ENCODE measurements at regions not wholly inside any gene's neighbourhood (a gene's known extent, or its start where the extent isn't known, plus 50 kb on each side); places are given as distances from the start of the nearest gene placed in this dataset.

GRCh38 chr7:20466543-20467021 lies 135.9 kb downstream of the ITGB8 start:
- no peak overlapping the region for H3K4me3 ChIP-seq (ENCODE audit: low read length)
- DNase-seq (ENCODE audit: low read depth): no peak
- no peak for TF ChIP-seq CTCF (conservative IDR thresholded peaks at IDR 0.05; ENCODE audit: low read length)

GRCh38 chr7:20470082-20470481 lies 139.4 kb downstream of the ITGB8 start:
- no peak overlapping the region for H3K4me3 ChIP-seq (ENCODE audit: low read length)
- DNase-seq (ENCODE audit: low read depth): no peak
- no peak for TF ChIP-seq CTCF (conservative IDR thresholded peaks at IDR 0.05; ENCODE audit: low read length)

GRCh38 chr7:20470726-20471125 lies 140.0 kb downstream of the ITGB8 start:
- no peak for TF ChIP-seq CTCF (conservative IDR thresholded peaks at IDR 0.05; ENCODE audit: low read length)
- no peak for DNase-seq (ENCODE audit: low read depth)
- H3K4me3 ChIP-seq (ENCODE audit: low read length): no peak overlapping the region

- no peak for DNase-seq (ENCODE audit: low read depth)
- no peak overlapping the region for H3K4me3 ChIP-seq (ENCODE audit: low read length)
- TF ChIP-seq CTCF (conservative IDR thresholded peaks at IDR 0.05; ENCODE audit: low read length): no peak
Measured at GRCh38 chr7:20474249-20474648, 141.2 kb upstream of the ABCB5 start.

- TF ChIP-seq CTCF (conservative IDR thresholded peaks at IDR 0.05; ENCODE audit: low read length): no peak
- no peak for DNase-seq (ENCODE audit: low read depth)
- no peak overlapping the region for H3K4me3 ChIP-seq (ENCODE audit: low read length)
Measured at GRCh38 chr7:20475756-20476155, 139.7 kb upstream of the ABCB5 start.

GRCh38 chr7:20477067-20477466 lies 138.4 kb upstream of the ABCB5 start:
- no peak for DNase-seq (ENCODE audit: low read depth)
- H3K4me3 ChIP-seq (ENCODE audit: low read length): no peak overlapping the region

GRCh38 chr7:20479706-20480105 lies 135.8 kb upstream of the ABCB5 start:
- no peak overlapping the region for H3K4me3 ChIP-seq (ENCODE audit: low read length)
- TF ChIP-seq CTCF (conservative IDR thresholded peaks at IDR 0.05; ENCODE audit: low read length): no peak
- DNase-seq (ENCODE audit: low read depth): no peak

More at GRCh38 chr7:20477067-20477466, 138.4 kb upstream of the ABCB5 start:
- TF ChIP-seq CTCF (conservative IDR thresholded peaks at IDR 0.05; ENCODE audit: low read length): no peak

Measured in AG10803 (cell line).